Sigmoid colon (tissue), 4 donors: ENCODE measurements at regions not wholly inside any gene's neighbourhood (a gene's known extent, or its start where the extent isn't known, plus 50 kb on each side); places are given as distances from the start of the nearest gene placed in this dataset.

ENCODE experiments used
- CTCF ChIP-seq, 4 experiments: fragments of 450-650 bp in 3 of 4; fragments of 200-600 bp in 1 of 4; IDR thresholded peaks; one replicate each; pipeline ENCODE4 v1.5.1; 2016 to 2019; ENCODE audit warnings: antibody characterized with exemption in 4 of 4, mild to moderate bottlenecking in 3 of 4, moderate library complexity in 2 of 4
- POLR2AphosphoS5 ChIP-seq, 4 donors: sonication (generic); formaldehyde crosslinking; IDR thresholded peaks; one replicate each; pipeline ENCODE4 v1.6.1; 2017; ENCODE audit warnings: antibody characterized with exemption in 4 of 4

- no peak for TF ChIP-seq CTCF (IDR thresholded peaks at IDR 0.05)
- no peak for TF ChIP-seq POLR2AphosphoS5 (IDR thresholded peaks at IDR 0.05)
Observed at GRCh38 chr9:12416716-12417115, 276.5 kb upstream of the TYRP1 start.
